Thyroid gland (tissue), 4 donors: ENCODE measurements at regions not wholly inside any gene's neighbourhood (a gene's known extent, or its start where the extent isn't known, plus 50 kb on each side); places are given as distances from the start of the nearest gene placed in this dataset.

Experiments used
- POLR2A ChIP-seq, 2 donors: fragments of 450-650 bp; IDR thresholded peaks; one replicate each; pipeline ENCODE4 v1.6.1; 2017; ENCODE audit warnings: antibody characterized with exemption in 2 of 2, mild to moderate bottlenecking in 2 of 2, moderate library complexity in 1 of 2
- TF ChIP-seq, protein P1 (sequence below), 6 experiments: fragments of 200-600 bp in 3 of 6; fragments of 450-650 bp in 3 of 6; sonication (generic) in 3 of 6; IDR thresholded peaks; one replicate each; pipeline ENCODE4 v1.5.1; 2016 to 2019; ENCODE audit warnings: antibody characterized with exemption in 6 of 6, mild to moderate bottlenecking in 2 of 6, inconsistent platforms in 1 of 6, moderate library complexity in 1 of 6

DNA sequence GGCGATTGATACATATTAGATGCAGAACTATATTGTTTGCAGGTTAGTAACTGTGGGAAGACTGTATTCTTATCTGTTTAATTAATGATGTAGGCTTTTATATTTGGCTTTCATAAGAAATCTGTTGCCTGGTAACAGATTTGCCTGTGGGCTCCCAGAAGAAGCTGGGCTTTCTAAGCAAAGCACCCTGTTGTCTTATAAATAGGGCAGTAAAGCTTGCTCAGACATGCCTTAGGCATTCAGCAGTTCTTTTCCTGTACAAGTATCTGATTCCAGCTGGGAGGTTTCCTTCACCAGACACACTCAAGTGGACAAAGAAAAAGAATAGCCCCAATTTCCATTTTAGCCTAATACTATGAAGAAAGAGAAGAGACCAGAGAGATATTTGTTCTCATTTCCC, 524.0 kb downstream of the LRRIQ3 start:
- TF ChIP-seq, protein P1, sequence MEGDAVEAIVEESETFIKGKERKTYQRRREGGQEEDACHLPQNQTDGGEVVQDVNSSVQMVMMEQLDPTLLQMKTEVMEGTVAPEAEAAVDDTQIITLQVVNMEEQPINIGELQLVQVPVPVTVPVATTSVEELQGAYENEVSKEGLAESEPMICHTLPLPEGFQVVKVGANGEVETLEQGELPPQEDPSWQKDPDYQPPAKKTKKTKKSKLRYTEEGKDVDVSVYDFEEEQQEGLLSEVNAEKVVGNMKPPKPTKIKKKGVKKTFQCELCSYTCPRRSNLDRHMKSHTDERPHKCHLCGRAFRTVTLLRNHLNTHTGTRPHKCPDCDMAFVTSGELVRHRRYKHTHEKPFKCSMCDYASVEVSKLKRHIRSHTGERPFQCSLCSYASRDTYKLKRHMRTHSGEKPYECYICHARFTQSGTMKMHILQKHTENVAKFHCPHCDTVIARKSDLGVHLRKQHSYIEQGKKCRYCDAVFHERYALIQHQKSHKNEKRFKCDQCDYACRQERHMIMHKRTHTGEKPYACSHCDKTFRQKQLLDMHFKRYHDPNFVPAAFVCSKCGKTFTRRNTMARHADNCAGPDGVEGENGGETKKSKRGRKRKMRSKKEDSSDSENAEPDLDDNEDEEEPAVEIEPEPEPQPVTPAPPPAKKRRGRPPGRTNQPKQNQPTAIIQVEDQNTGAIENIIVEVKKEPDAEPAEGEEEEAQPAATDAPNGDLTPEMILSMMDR (IDR thresholded peaks at IDR 0.05), result no peak
- TF ChIP-seq POLR2A (IDR thresholded peaks at IDR 0.05), result no peak
